Skin epidermis (tissue), 12 donors: ENCODE measurements at regions not wholly inside any gene's neighbourhood (a gene's known extent, or its start where the extent isn't known, plus 50 kb on each side); places are given as distances from the start of the nearest gene placed in this dataset.
"Not testable (repeated sequence)": the region's sequence is repeated elsewhere in the genome, so short reads cannot be mapped to it uniquely, and the experiment has no call there.

Experiments used
- H3K27ac ChIP-seq, 21 experiments: fragments of 200-600 bp; sonication (generic) in 11 of 21; one replicate each; pipeline ENCODE4 v1.5.0; 2020; ENCODE audit warnings: mild to moderate bottlenecking in 3 of 21, inconsistent platforms in 2 of 21, moderate library complexity in 2 of 21
- H3K4me3 ChIP-seq, 7 experiments: fragments of 200-600 bp; sonication (generic) in 2 of 7; one replicate each; pipeline ENCODE4 v1.5.0; 2020; ENCODE audit warnings: inconsistent platforms in 2 of 7, mild to moderate bottlenecking in 2 of 7, moderate library complexity in 1 of 7

DNA sequence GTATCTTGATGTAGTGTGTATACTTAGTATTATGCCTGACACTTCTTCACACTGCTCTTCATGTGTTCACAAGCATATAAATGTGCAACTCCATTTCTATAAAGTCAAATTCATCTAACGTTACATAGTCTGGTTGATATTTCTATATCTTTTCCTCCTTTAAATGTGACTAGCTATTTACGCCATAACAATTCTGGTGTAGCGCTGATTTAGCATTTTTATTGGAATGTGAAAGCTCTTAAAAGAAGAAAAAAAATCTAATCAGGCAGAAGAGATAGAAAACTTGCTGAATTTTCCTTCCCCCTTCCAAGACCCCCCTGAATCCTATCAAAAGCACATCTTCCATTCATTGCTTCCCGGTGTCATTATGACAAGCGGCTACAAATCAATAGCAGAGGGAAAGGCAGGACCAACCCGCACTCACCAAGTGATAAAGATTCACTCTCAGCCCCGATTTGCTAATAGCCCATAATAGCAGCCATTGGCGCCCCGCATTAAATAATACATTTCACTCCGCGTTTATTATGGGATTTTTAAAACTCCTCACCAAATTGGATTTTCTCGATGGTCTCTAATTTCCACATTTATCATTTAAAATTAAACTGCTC, 299.5 kb upstream of the PMFBP1 start:
- Histone ChIP-seq H3K27ac (no peak overlapping the region), H3K4me3 (no peak overlapping the region)

GRCh38 chr16:72470541-72470940, 298.6 kb upstream of the PMFBP1 start:
- Histone ChIP-seq H3K4me3 (no peak overlapping the region), H3K27ac (no peak overlapping the region)

DNA sequence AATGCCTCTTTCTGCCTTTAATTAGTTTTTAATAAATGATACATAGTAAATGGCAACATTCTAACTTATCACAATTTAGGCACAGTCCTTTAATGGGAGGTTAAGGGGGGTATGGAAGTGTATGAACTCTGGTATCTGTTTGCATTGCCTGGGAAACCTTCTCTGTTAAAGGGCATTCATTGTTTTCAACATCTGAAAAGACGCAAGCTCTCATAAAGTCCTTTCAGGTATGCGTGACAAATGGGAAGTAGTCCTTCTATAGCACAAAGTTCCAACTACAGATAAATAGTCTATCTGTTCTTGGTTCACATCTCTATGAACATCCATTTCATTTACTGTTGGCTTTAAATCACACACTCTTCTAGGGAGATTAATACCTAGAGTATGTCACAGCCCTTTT, 298.0 kb upstream of the PMFBP1 start:
- H3K27ac ChIP-seq = no peak overlapping the region
- H3K4me3 ChIP-seq = no peak overlapping the region

DNA sequence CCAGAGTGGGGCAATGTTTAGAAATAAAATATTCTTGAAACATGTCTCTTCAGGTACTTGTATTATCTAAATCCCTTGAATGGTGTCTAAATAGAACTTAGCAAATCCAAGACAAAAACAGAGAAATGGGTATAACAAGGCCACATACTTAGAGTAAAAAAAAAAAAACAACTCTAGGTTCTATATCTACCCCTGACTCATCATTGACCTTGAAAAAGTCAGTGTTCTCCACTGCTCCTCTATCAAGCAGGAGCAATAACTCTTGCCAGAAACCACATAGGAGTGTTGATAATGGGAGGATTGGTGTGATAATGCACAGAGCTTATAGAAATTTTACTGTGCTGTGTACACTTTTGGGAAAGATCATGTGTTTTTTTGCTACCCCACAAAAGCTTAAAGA, 296.6 kb upstream of the PMFBP1 start:
- H3K27ac ChIP-seq = no peak overlapping the region
- H3K4me3 ChIP-seq = no peak overlapping the region

DNA sequence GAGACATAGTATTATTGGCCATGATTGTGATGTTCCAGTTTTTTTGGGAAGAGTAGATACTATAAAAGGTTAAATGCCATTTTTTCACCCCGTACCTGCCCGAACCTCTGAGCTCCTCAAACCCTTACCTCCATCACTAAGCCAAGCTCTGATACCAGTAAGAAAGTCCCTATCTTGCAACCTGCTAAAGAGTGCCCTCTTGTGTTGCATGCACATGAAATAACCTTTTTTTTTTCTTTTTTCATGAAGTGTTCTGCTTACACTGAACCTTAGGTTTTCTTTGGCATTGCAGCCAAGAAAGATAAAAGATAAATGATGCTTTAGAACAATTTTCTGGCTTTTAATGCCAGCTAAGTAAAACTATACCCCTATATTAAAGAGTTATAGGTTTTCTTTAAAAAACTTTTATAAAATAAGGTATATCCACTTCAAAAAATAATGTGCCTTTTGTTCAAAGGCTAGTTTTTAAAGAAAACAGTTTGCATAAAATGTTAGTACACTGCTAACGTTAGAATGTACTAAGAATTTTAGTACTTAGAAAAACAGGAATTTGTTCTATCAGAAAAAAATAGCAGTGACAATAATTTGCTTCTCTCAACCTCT, 295.3 kb upstream of the PMFBP1 start:
- Histone ChIP-seq H3K27ac (no peak overlapping the region), H3K4me3 (no peak overlapping the region)

DNA sequence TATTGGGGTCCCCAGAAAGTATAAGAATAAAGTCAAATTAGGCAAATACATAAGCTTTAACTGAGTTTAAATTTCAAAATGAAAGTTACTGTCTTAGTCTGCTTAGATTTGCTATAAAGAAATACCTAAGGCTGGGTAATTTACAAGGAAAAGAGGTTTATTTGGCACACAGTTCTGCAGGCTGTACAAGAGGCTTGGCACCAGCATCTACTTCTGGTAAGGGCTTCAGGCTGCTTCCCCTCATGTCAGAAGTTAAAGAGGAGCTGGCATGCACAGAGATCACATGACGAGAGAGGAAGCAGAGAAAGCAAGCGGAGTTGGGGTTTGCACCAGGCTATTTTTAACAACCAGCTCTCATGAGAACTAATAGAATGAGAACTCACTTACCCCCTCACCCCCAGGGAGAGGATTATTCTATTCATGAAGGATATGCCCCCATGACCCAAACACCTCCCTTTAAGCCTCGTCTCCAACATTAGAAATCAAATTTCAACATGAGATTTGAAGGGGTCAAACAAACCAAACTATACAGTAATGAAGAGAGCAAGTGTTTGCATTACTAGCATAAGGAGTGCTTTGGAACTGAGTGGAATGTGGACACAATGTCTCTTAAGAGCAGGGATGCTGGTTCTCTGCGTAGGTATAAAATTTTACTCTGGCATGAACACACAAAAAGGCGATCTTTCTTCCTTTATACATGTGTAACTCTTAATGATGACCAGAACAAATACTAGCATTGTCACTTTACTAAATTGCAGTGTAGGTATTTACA, 292.8 kb upstream of the PMFBP1 start:
- Histone ChIP-seq H3K4me3 (no peak overlapping the region), H3K27ac (no peak overlapping the region)

- H3K4me3 ChIP-seq = no peak overlapping the region
- no peak overlapping the region for H3K27ac ChIP-seq
Observed at GRCh38 chr16:72464052-72464451, 292.1 kb upstream of the PMFBP1 start.

- Histone ChIP-seq H3K4me3 (no peak overlapping the region), H3K27ac (no peak overlapping the region)
Observed at GRCh38 chr16:72458035-72458434, 286.1 kb upstream of the PMFBP1 start.

DNA sequence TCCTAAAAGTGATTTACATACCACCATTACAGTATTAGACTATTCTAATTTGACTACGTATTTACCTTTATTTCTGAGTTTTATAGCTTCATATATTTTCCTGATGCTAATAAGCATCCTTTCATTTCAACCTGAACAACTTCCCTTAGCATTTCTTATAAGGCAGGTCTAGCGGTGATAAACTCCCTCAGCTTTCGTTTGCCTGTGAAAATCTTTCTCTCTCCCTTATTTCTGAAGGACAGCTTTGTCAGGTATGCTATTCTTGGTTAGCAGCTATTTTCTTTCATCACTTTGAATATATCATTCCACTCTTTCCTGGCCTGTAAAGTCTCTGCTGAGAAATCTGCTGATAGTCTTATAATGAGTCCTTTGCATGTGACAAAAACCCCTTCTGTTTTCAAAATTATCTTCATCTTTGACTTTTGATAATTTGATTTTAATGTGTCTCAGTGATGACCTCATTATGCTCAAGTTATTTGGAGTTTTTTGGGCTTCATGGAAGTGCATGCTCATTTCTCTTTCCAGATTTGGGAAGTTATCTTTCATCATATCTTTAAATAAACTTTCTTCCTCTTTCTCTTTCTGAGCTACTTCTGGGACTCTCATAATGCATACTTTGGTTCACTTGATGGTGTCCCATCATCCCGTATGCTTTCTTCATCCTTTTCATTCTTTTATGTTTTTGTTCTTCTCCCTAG, 285.4 kb upstream of the PMFBP1 start:
- Histone ChIP-seq H3K27ac (no peak overlapping the region), H3K4me3 (no peak overlapping the region)

DNA sequence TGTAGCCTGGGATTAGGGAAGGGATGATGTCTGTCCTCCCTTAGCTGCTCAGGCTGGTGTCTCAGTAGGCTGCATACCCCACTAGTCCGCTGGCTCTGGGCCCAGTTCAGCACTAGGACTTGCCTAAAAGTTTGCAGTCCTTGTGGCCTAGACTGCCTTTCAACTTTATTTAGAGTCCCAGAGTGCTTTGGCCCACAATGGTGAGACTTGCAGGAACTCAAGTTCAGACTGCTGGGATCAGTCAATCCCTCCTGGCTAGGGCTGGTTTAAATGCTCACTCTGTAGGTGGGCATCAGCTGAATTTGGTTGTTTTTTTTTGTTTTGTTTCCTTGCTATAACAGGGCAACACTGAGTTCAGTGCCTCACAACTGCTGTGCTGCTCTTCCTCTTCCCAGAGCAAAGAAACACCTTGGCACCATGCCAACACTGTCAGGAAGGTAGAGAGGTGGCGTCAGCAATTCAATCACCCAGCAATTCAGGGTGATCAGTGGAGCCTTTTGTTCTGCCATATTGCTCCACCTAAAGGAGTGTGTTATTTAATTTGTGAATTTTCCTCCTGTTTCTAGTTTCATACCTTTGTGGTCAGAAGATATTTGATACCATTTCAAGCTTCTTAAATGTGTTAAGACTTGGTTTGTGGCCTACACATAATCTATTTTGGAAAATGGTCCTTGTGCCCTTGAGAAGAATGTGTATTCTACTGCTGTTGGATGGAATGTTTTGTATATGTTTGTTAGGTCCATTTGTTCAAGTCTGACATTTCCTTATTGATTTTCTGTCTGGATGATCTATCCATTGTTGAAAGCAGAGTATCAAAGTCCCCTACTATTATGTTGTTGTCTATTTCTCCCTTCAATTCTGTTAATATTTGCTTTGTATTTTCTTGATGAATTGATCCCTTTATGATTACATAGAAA, 284.0 kb upstream of the PMFBP1 start:
- Histone ChIP-seq H3K27ac (no peak overlapping the region), H3K4me3 (no peak overlapping the region)

- H3K4me3 ChIP-seq, H3K27ac ChIP-seq: not testable (repeated sequence)
Observed at GRCh38 chr16:72453856-72454255, 281.9 kb upstream of the PMFBP1 start.

- no peak overlapping the region for H3K27ac ChIP-seq
Observed at GRCh38 chr16:72444696-72445095, 272.7 kb upstream of the PMFBP1 start.

GRCh38 chr16:72443809-72444208, 271.9 kb upstream of the PMFBP1 start:
- Histone ChIP-seq H3K27ac (no peak overlapping the region), H3K4me3 (no peak overlapping the region)

More at GRCh38 chr16:72444696-72445095, 272.7 kb upstream of the PMFBP1 start:
- H3K4me3 ChIP-seq = no peak overlapping the region

DNA sequence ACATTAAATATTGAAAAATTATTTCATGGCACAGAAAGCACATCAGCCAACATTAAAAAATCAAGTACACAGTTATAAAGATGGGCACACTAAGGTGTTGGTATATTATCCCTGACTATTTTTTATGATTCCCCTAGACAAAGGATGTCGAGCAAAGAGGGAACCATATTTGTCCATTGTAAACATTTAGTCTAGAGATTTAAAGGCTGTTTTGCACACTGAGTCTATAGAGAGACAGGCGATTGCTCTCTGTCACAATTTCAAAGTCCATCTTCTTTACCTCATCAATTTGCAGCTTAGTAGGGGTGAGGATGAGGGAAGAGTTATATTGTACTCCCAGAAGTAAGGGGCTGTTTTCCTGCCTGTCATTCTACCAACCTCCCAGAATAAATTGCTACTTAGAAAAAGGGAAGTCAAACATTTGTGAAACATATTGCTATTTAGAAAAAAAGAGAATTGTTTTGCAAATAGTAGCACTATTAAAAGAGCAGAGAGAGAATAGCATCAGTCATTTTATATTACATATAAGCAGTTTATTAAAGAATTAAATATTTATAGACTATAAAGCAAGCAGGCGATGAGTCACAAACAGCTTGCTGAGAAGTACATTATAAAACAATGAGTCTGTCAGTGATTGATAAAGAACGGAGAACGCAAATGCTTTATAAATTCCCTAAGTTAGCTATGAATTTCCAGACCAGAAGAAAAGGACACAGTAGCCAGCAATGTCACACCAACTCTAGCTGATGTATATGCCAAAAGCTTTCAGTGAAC, 270.6 kb upstream of the PMFBP1 start:
- no peak overlapping the region for H3K27ac ChIP-seq
- no peak overlapping the region for H3K4me3 ChIP-seq

- Histone ChIP-seq H3K27ac (no peak overlapping the region), H3K4me3 (no peak overlapping the region)
Observed at GRCh38 chr16:72437891-72438290, 265.9 kb upstream of the PMFBP1 start.

- no peak overlapping the region for H3K27ac ChIP-seq
- H3K4me3 ChIP-seq = no peak overlapping the region
Observed at GRCh38 chr16:72434159-72434558, 262.2 kb upstream of the PMFBP1 start.

DNA sequence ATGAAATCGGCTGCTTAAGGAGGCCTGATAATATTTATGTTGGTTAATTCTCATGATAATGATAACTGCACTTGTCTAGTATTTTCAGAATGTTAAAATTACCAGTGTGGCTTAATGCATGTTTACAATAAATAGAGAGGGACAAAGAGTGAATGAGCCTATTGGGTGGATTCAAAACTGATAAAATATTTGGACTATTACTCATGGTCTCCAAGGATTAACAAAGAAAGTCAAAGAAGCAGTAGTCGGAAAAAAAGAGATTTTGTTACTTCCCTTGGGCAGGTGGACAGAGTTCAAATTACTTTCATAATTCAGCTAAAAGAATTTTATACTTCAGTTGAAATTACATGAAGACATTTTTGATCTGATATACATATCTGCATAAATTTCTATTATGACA, 258.2 kb upstream of the PMFBP1 start:
- Histone ChIP-seq H3K27ac (no peak overlapping the region), H3K4me3 (no peak overlapping the region)

- Histone ChIP-seq H3K4me3 (no peak overlapping the region), H3K27ac (no peak overlapping the region)
Observed at GRCh38 chr16:72429671-72430081, 257.7 kb upstream of the PMFBP1 start.
